ENCODE measurements at regions not wholly inside any gene's neighbourhood (a gene's known extent, or its start where the extent isn't known, plus 50 kb on each side); places are given as distances from the start of the nearest gene placed in this dataset.

DNA sequence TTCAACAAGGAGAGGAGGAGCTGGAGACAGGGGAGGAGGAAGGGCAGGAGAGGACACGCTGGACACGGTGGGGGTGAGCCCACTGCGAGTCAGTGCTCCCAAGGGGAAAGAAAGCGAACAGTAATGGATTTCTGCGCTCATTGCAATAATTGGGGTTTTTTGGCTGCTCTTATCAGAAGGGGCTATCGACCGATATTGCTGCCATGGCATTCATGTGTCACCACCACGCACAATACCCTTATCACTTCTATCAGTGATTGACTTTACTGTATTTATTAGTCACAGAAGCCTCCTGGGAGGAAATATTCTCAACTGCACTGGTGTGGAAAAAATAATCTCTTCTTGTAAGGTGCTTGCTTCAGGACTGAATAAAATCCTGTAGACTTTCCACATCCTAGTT is 55.8 kb downstream of the CEP43 start:
- no peaks in the 10 kb centered on the region for H4K20me1 ChIP-seq (ENCODE audit: low read depth, low read length)
- H3K27me3 ChIP-seq (ENCODE audit: low read length): no peaks in the 10 kb centered on the region
- no peaks in the 10 kb centered on the region for H3K79me2 ChIP-seq (ENCODE audit: insufficient read depth, low read length)
- H3K9me3 ChIP-seq (ENCODE audit: insufficient read depth, low read length): no peaks in the 10 kb centered on the region
- H3K4me3 ChIP-seq (ENCODE audit: insufficient read depth, low read length, poor library complexity, severe bottlenecking): no peak overlapping the region
- H3K9me2 ChIP-seq (replicated peaks; ENCODE audit: insufficient read depth, low read length): no peaks in the 10 kb centered on the region
- H3K27ac ChIP-seq (ENCODE audit: low read depth, low read length): no peak overlapping the region
- H3K9ac ChIP-seq (ENCODE audit: low read length): no peak overlapping the region
- H3F3A ChIP-seq (ENCODE audit: insufficient read depth): peaks cover 14% of the 10 kb centered on the region; the same call in 1 of the 2 replicates
- H2AFZ ChIP-seq (ENCODE audit: low read depth, low read length, severe bottlenecking): no peak overlapping the region
- TF ChIP-seq EZH2phosphoT487 (conservative IDR thresholded peaks at IDR 0.05; ENCODE audit: low read length) (no peak), CTCF (IDR thresholded peaks at IDR 0.05; ENCODE audit: insufficient read depth, low read length, poor library complexity, severe bottlenecking) (no peak)
- no peaks in the 10 kb centered on the region for H3K36me3 ChIP-seq (ENCODE audit: low read length)
- no peak overlapping the region for H3K4me2 ChIP-seq (ENCODE audit: low read depth, low read length, poor library complexity, severe bottlenecking)

- H3F3A ChIP-seq (ENCODE audit: insufficient read depth): peaks cover 4% of the 10 kb centered on the region; the same call in 1 of the 2 replicates
- no peaks in the 10 kb centered on the region for H3K79me2 ChIP-seq (ENCODE audit: insufficient read depth, low read length)
- H3K4me3 ChIP-seq (ENCODE audit: insufficient read depth, low read length, poor library complexity, severe bottlenecking): no peak overlapping the region
- peak overlapping the region; percentile 39 for H3K4me2 ChIP-seq (ENCODE audit: low read depth, low read length, poor library complexity, severe bottlenecking)
- H3K9me2 ChIP-seq (replicated peaks; ENCODE audit: insufficient read depth, low read length): no peaks in the 10 kb centered on the region
- no peak for TF ChIP-seq EZH2phosphoT487 (conservative IDR thresholded peaks at IDR 0.05; ENCODE audit: low read length)
- H3K36me3 ChIP-seq (ENCODE audit: low read length): no peaks in the 10 kb centered on the region; the same call in 1 of the 2 replicates
- H3K27ac ChIP-seq (ENCODE audit: low read depth, low read length): no peak overlapping the region
- H3K9me3 ChIP-seq (ENCODE audit: insufficient read depth, low read length): no peaks in the 10 kb centered on the region
- no peaks in the 10 kb centered on the region for H3K27me3 ChIP-seq (ENCODE audit: low read length)
- H3K9ac ChIP-seq (ENCODE audit: low read length): no peak overlapping the region
- H4K20me1 ChIP-seq (ENCODE audit: low read depth, low read length): no peaks in the 10 kb centered on the region
- no peak overlapping the region for H2AFZ ChIP-seq (ENCODE audit: low read depth, low read length, severe bottlenecking)
These were observed 57.2 kb downstream of the CEP43 start for GRCh38 chr6:167056370-167056769.

DNA sequence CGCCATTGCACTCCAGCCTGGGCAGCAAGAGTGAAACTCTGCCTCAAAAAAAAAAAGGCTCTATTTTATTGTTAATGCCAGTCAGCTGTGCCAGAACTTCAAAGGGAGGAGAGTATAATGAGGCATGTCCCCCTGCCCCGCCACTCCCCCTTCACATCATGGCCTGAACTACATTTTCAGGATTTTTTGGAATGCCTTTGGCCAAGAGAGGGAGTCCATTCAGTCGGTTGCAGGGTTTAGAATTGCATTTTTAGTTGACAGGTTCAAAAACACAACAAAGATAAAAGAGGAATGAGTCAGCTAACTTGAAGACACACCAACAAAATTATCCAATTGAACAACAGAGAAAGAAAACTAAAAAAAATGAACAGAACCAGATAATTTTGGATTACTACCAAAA is 59.1 kb downstream of the CEP43 start:
- no peak overlapping the region for H3K9ac ChIP-seq (ENCODE audit: low read length)
- H3K4me2 ChIP-seq (ENCODE audit: low read depth, low read length, poor library complexity, severe bottlenecking): no peak overlapping the region
- no peak overlapping the region for H3K4me3 ChIP-seq (ENCODE audit: insufficient read depth, low read length, poor library complexity, severe bottlenecking)
- H2AFZ ChIP-seq (ENCODE audit: low read depth, low read length, severe bottlenecking): no peak overlapping the region
- no peaks in the 10 kb centered on the region for H3K79me2 ChIP-seq (ENCODE audit: insufficient read depth, low read length)
- TF ChIP-seq EZH2phosphoT487 (conservative IDR thresholded peaks at IDR 0.05; ENCODE audit: low read length) (no peak), CTCF (IDR thresholded peaks at IDR 0.05; ENCODE audit: insufficient read depth, low read length, poor library complexity, severe bottlenecking) (no peak)
- no peaks in the 10 kb centered on the region; the same call in 1 of the 2 replicates for H3F3A ChIP-seq (ENCODE audit: insufficient read depth)
- H4K20me1 ChIP-seq (ENCODE audit: low read depth, low read length): no peaks in the 10 kb centered on the region
- no peaks in the 10 kb centered on the region for H3K27me3 ChIP-seq (ENCODE audit: low read length)
- no peaks in the 10 kb centered on the region for H3K9me3 ChIP-seq (ENCODE audit: insufficient read depth, low read length)
- H3K27ac ChIP-seq (ENCODE audit: low read depth, low read length): no peak overlapping the region
- H3K9me2 ChIP-seq (replicated peaks; ENCODE audit: insufficient read depth, low read length): no peaks in the 10 kb centered on the region
- no peaks in the 10 kb centered on the region; the same call in 1 of the 2 replicates for H3K36me3 ChIP-seq (ENCODE audit: low read length)

Data from SU-DHL-6 (cell line).